Breast epithelium (tissue), 4 donors: ENCODE measurements at regions not wholly inside any gene's neighbourhood (a gene's known extent, or its start where the extent isn't known, plus 50 kb on each side); places are given as distances from the start of the nearest gene placed in this dataset.
A peak's percentile ranks its signal among the peaks of the same experiment; 100 is the strongest.

Experiments
- DNase-seq, 2 donors: peaks; one replicate each; pipeline ENCODE4 v3.0.0-alpha.2; 2019; ENCODE audit warnings: low spot score in 2 of 2
- H3K27ac ChIP-seq, 2 donors: fragments of 200-600 bp; sonication (generic) in 1 of 2; one replicate each; pipeline ENCODE4 v1.5.1; 2016 to 2019; ENCODE audit warnings: mild to moderate bottlenecking in 1 of 2
- H3K27me3 ChIP-seq, 2 donors: fragments of 200-600 bp; sonication (generic) in 1 of 2; one replicate each; pipeline versions ENCODE4 v1.5.1 to v1.6.0; 2017 to 2019; ENCODE audit warnings: control low read depth in 1 of 2, mild to moderate bottlenecking in 1 of 2
- H3K36me3 ChIP-seq: fragments of 200-600 bp; one replicate; pipeline ENCODE4 v1.5.1; 2019
- H3K4me1 ChIP-seq, 2 donors: fragments of 200-600 bp; sonication (generic); one replicate each; pipeline ENCODE4 v1.5.1; 2016 to 2019; ENCODE audit warnings: control low read depth in 1 of 2
- H3K4me3 ChIP-seq, 3 donors: fragments of 200-600 bp; sonication (generic); 1 replicate in 2 of 3; 2 replicates in 1 of 3; pipeline ENCODE4 v1.5.1; 2016 to 2019; ENCODE audit warnings: mild to moderate bottlenecking in 3 of 3, moderate library complexity in 2 of 3
- H3K9me3 ChIP-seq, 2 donors: fragments of 200-600 bp; sonication (generic) in 1 of 2; one replicate each; pipeline ENCODE4 v1.5.1; 2016 to 2019; ENCODE audit warnings: control low read depth in 1 of 2
- CTCF ChIP-seq, 3 donors: fragments of 450-650 bp; IDR thresholded peaks; one replicate each; pipeline ENCODE4 v1.5.1; 2016 to 2017; ENCODE audit warnings: antibody characterized with exemption in 3 of 3, mild to moderate bottlenecking in 3 of 3, moderate library complexity in 3 of 3
- POLR2A ChIP-seq: fragments of 450-650 bp; IDR thresholded peaks from one replicate; pipeline ENCODE4 v1.6.1; 2016; ENCODE audit warnings: antibody characterized with exemption, mild to moderate bottlenecking, moderate library complexity
- POLR2AphosphoS5 ChIP-seq, 3 donors: sonication (generic); formaldehyde crosslinking; IDR thresholded peaks; one replicate each; pipeline ENCODE4 v1.6.1; 2017; ENCODE audit warnings: antibody characterized with exemption in 3 of 3
- intact Hi-C: fragments of 100-400 bp; cut with DNase I; formaldehyde crosslinking; loops from one replicate; pipeline ENCODE4 v1.15.1; 2023; ENCODE audit warnings: low total_unique reads

- intact Hi-C loops: no loop called here
- no peak for DNase-seq
These were observed 112.6 kb upstream of the ZNF608 start for GRCh38 chr5:124859027-124859426.

GRCh38 chr5:124859556-124860290 lies 113.3 kb upstream of the ZNF608 start:
- TF ChIP-seq POLR2AphosphoS5 (IDR thresholded peaks at IDR 0.05) (no peak), POLR2A (no peak), CTCF (IDR thresholded peaks at IDR 0.05) (no peak)
- H3K27me3 ChIP-seq: no peaks in the 10 kb centered on the region
- H3K27ac ChIP-seq: no peak overlapping the region
- H3K4me3 ChIP-seq: no peak overlapping the region
- H3K36me3 ChIP-seq: no peaks in the 10 kb centered on the region
- intact Hi-C loops: no loop called here
- no peaks in the 10 kb centered on the region for H3K9me3 ChIP-seq
- no peak for DNase-seq
- H3K4me1 ChIP-seq: no peaks in the 10 kb centered on the region

More at GRCh38 chr5:124859027-124859426, 112.6 kb upstream of the ZNF608 start:
- no peaks in the 10 kb centered on the region for H3K4me1 ChIP-seq
- H3K27me3 ChIP-seq: no peaks in the 10 kb centered on the region
- H3K4me3 ChIP-seq: peak overlapping the region in 1 of 3 donors; percentile 8
- H3K9me3 ChIP-seq: no peaks in the 10 kb centered on the region
- H3K36me3 ChIP-seq: no peaks in the 10 kb centered on the region
- TF ChIP-seq POLR2A (no peak), CTCF (IDR thresholded peaks at IDR 0.05) (no peak), POLR2AphosphoS5 (IDR thresholded peaks at IDR 0.05) (no peak)
- H3K27ac ChIP-seq: no peak overlapping the region

GRCh38 chr5:124860291-124860655 lies 113.8 kb upstream of the ZNF608 start:
- intact Hi-C loops: no loop called here
- TF ChIP-seq POLR2A: no peak
- TF ChIP-seq POLR2AphosphoS5 (IDR thresholded peaks at IDR 0.05): no peak
- no peak for TF ChIP-seq CTCF (IDR thresholded peaks at IDR 0.05)
- Histone ChIP-seq H3K4me1 (no peaks in the 10 kb centered on the region), H3K27ac (no peak overlapping the region), H3K4me3 (no peak overlapping the region), H3K27me3 (no peaks in the 10 kb centered on the region), H3K9me3 (no peaks in the 10 kb centered on the region), H3K36me3 (no peaks in the 10 kb centered on the region)
- DNase-seq: no peak

- Histone ChIP-seq H3K9me3 (no peaks in the 10 kb centered on the region), H3K4me1 (no peaks in the 10 kb centered on the region), H3K36me3 (no peaks in the 10 kb centered on the region), H3K4me3 (no peak overlapping the region), H3K27me3 (no peaks in the 10 kb centered on the region), H3K27ac (no peak overlapping the region)
- intact Hi-C loops: no loop called here
- TF ChIP-seq CTCF (IDR thresholded peaks at IDR 0.05) (no peak), POLR2AphosphoS5 (IDR thresholded peaks at IDR 0.05) (no peak), POLR2A (no peak)
- DNase-seq: no peak
These were observed 118.6 kb upstream of the ZNF608 start for GRCh38 chr5:124865066-124865465.

GRCh38 chr5:124865603-124866354 lies 119.3 kb upstream of the ZNF608 start:
- Histone ChIP-seq H3K4me1 (no peaks in the 10 kb centered on the region), H3K36me3 (no peaks in the 10 kb centered on the region), H3K9me3 (no peaks in the 10 kb centered on the region), H3K27me3 (no peaks in the 10 kb centered on the region), H3K4me3 (no peak overlapping the region), H3K27ac (peak overlapping the region; percentile 22 to 64)
- intact Hi-C loops: no loop called here
- no peak for TF ChIP-seq POLR2AphosphoS5 (IDR thresholded peaks at IDR 0.05)
- no peak for DNase-seq
